ENCODE measurements at regions not wholly inside any gene's neighbourhood (a gene's known extent, or its start where the extent isn't known, plus 50 kb on each side); places are given as distances from the start of the nearest gene placed in this dataset.

DNA sequence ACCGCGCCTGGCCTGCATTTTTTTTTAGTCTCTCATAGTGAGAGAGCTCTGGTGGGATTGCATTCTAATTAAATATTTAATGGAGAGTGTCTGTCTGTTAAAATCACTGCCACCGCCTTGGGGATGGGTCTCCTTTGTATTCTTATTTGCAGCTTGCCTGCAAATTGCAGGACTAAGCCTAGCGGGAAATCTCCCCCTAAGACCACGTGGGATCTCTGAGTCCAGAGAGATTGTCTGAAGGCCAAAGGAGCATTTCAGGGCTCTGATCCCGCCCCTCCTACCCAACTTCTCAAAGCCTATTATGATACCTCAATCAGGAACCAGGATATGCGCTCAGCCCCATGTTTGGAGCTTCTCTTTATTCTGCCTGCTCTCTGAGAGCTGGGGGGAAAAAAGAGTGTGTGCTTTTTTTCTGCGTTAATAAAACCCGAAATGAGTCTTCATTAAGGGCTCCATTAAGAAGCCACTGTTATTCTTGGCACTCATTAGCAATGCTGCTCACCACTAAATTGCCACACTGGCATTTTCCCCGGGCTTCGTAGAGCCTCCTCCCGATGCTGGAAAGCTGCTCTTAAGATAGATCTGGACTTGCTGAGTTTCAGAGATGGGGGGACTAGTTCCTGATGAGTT, 92.9 kb upstream of the THY1 start:
- H3K4me3 ChIP-seq (ENCODE audit: low read depth in 1 of 2, low read length in 1 of 2) = no peak overlapping the region
- H3K4me1 ChIP-seq (ENCODE audit: control insufficient read depth in 1 of 2, insufficient read depth in 1 of 2, low read depth in 1 of 2, low read length in 1 of 2) = no peaks in the 10 kb centered on the region
- no peak overlapping the region for H3K27ac ChIP-seq
- no peaks in the 10 kb centered on the region for H3K36me3 ChIP-seq
- TF ChIP-seq, protein P1, sequence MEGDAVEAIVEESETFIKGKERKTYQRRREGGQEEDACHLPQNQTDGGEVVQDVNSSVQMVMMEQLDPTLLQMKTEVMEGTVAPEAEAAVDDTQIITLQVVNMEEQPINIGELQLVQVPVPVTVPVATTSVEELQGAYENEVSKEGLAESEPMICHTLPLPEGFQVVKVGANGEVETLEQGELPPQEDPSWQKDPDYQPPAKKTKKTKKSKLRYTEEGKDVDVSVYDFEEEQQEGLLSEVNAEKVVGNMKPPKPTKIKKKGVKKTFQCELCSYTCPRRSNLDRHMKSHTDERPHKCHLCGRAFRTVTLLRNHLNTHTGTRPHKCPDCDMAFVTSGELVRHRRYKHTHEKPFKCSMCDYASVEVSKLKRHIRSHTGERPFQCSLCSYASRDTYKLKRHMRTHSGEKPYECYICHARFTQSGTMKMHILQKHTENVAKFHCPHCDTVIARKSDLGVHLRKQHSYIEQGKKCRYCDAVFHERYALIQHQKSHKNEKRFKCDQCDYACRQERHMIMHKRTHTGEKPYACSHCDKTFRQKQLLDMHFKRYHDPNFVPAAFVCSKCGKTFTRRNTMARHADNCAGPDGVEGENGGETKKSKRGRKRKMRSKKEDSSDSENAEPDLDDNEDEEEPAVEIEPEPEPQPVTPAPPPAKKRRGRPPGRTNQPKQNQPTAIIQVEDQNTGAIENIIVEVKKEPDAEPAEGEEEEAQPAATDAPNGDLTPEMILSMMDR (IDR thresholded peaks at IDR 0.05) = no peak
- H3K27me3 ChIP-seq = peaks cover 15% of the 10 kb centered on the region
- no peaks in the 10 kb centered on the region for H3K9me3 ChIP-seq

DNA sequence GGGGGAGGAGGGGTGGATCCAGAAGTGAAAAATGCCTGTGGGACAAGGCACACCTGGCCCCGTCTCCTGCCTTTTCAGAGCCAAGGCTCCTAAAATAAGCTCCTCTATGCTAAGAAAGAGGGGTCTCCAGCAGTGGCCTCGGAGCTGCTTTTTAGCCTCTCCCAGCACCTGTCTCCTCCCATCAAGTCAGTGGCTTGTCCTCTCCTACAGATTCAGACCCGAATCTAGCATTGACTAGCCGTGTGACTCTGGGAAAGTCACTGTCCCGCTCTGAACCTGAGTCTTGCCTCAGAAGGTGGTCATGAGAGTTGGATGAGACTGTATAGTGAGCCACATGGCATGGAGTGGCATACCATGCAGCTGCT, 90.8 kb upstream of the THY1 start:
- TF ChIP-seq, protein P1 (IDR thresholded peaks at IDR 0.05) = no peak
- no peaks in the 10 kb centered on the region for H3K4me1 ChIP-seq (ENCODE audit: control insufficient read depth in 1 of 2, insufficient read depth in 1 of 2, low read depth in 1 of 2, low read length in 1 of 2)
- no peak overlapping the region for H3K27ac ChIP-seq
- no peaks in the 10 kb centered on the region for H3K36me3 ChIP-seq
- no peaks in the 10 kb centered on the region for H3K9me3 ChIP-seq
- no peak overlapping the region for H3K4me3 ChIP-seq (ENCODE audit: low read depth in 1 of 2, low read length in 1 of 2)
- H3K27me3 ChIP-seq = peaks cover 15% of the 10 kb centered on the region

DNA sequence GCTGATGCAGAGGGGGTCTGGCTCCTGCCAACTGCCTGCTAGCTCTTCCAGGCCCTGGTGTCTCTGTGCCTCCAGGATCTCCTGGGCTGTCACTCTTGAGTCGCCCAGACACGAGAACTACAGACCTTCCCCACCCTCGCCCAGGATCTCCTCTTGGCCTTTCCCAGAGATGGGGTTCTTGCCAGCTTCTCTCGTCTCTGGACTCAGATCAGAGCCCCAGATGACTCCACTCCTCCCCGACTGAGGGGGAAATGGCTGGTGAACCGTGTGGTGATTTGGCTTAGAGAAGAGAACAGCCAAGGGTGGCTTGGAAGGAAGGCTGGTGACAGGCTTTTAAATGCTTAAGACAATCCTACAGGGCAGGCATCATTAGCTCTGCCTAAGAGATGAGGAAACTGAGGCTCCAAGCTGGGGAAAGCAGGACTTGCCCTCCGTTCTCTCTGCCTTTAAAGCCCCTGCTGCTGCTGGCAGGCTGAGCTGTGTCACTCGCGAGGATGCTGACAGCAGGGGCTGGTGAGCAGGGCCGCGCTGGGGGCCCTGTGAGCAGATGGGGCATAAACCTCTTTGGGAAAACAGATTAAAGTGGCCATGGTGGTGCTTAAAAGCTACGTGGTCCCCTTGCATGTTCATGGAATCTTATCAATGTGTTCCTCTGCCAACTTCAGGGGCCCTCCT, 90.3 kb upstream of the THY1 start:
- Histone ChIP-seq H3K27me3 (peaks cover 15% of the 10 kb centered on the region), H3K9me3 (no peaks in the 10 kb centered on the region), H3K36me3 (no peaks in the 10 kb centered on the region), H3K4me1 (ENCODE audit: control insufficient read depth in 1 of 2, insufficient read depth in 1 of 2, low read depth in 1 of 2, low read length in 1 of 2) (no peaks in the 10 kb centered on the region), H3K4me3 (ENCODE audit: low read depth in 1 of 2, low read length in 1 of 2) (no peak overlapping the region), H3K27ac (no peak overlapping the region)
- TF ChIP-seq, protein P1 (IDR thresholded peaks at IDR 0.05) = no peak

DNA sequence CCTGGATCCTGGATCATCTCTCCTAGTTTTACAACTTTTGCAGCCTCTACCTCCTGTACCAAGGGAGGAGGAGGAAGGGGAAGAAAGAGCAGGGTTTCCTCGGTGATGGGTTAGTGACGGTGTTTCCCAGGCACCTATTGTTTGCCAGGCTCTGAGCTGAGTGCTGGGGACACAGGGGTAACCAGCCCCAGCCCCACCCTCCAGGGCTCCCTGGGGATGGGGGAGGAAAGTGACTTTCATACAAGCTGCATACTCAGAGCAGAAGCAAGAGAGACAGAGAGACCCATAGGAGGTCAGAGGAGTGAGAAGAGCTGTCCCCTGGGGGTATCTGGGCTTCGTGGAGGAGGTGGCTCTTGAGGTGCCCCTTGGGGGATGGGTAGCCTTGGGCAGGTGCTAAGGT, 89.4 kb upstream of the THY1 start:
- H3K27ac ChIP-seq = no peak overlapping the region
- no peaks in the 10 kb centered on the region for H3K4me1 ChIP-seq (ENCODE audit: control insufficient read depth in 1 of 2, insufficient read depth in 1 of 2, low read depth in 1 of 2, low read length in 1 of 2)
- no peaks in the 10 kb centered on the region for H3K9me3 ChIP-seq
- TF ChIP-seq, protein P1 (IDR thresholded peaks at IDR 0.05) = no peak
- no peak overlapping the region for H3K4me3 ChIP-seq (ENCODE audit: low read depth in 1 of 2, low read length in 1 of 2)
- peaks cover 15% of the 10 kb centered on the region for H3K27me3 ChIP-seq
- H3K36me3 ChIP-seq = no peaks in the 10 kb centered on the region

DNA sequence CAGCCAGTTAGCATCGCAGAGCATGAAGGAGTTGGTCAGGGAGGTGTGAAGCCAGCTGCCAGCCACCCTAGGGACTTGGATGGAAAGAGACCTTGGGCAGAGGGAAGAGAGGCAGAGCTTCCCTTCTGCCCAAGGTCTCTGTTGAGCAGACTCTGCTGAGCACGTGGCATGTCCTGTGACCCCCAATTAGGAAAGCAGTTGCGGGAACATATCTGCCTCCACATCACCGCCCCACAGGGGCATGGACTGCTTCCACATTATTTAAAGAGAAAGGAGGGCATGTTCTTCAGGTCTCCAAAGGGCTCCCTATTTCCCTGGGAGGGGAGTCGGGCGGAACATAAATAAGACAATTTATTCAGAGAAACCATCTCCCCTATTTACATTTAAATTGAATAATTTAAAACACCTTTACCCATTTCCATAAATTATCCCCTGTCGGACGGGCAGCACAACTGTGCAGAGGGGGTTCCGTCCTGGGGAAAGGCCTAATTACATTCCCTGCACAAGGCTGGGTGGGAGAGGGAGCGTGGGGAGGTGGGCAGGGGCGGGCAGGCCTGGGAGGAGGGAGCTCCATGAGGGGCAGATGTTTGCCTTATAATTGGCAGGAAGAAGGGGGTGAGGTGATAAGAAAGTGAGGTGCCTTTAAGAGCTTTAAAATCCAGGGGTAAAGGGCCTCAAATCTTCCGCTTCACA, 88.8 kb upstream of the THY1 start:
- Histone ChIP-seq H3K4me3 (ENCODE audit: low read depth in 1 of 2, low read length in 1 of 2) (no peak overlapping the region), H3K27ac (no peak overlapping the region), H3K9me3 (no peaks in the 10 kb centered on the region), H3K4me1 (ENCODE audit: control insufficient read depth in 1 of 2, insufficient read depth in 1 of 2, low read depth in 1 of 2, low read length in 1 of 2) (no peaks in the 10 kb centered on the region), H3K36me3 (no peaks in the 10 kb centered on the region), H3K27me3 (peaks cover 15% of the 10 kb centered on the region)
- TF ChIP-seq, protein P1 (IDR thresholded peaks at IDR 0.05) = no peak

All from neutrophil (primary cell).